ENCODE measurements at regions not wholly inside any gene's neighbourhood (a gene's known extent, or its start where the extent isn't known, plus 50 kb on each side); places are given as distances from the start of the nearest gene placed in this dataset.

DNA sequence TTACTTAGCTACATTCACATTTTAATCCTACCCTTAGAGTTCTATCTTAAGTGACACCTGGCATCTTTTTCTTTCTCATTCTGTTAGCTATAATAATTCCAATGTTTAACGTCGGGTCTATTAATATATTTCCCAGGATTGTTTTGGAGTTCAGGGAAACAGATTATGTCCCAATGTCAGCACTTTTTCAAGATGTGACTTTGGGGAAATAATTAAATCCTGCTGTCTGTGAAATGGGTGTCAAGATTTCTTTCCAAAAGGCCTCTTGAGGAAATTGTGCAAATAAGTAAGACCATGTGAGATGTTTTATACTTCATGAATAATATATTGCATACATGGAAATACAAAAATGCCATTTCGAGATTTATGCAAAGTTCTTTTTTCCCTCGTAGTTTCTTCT, 887.6 kb upstream of the SEL1L start:
- TF ChIP-seq CTCF (IDR thresholded peaks at IDR 0.05; ENCODE audit: insufficient read depth, low read length, severe bottlenecking) = no peak
- H3K36me3 ChIP-seq (ENCODE audit: control insufficient read depth, insufficient read depth, low read length) = no peaks in the 10 kb centered on the region
- no peaks in the 10 kb centered on the region for H3K27me3 ChIP-seq (ENCODE audit: control insufficient read depth, insufficient read depth, low read length)
- FAIRE-seq = no peak
- H3K4me3 ChIP-seq (ENCODE audit: low read depth, low read length) = no peak overlapping the region
- no peak for DNase-seq (ENCODE audit: low read depth)

- FAIRE-seq = no peak
These were observed 888.6 kb upstream of the SEL1L start for GRCh38 chr14:82422230-82422629.

GRCh38 chr14:82425261-82425660, 891.6 kb upstream of the SEL1L start:
- FAIRE-seq (no peak), DNase-seq (ENCODE audit: low read depth) (no peak)
- TF ChIP-seq CTCF (IDR thresholded peaks at IDR 0.05; ENCODE audit: insufficient read depth, low read length, severe bottlenecking) = no peak
- Histone ChIP-seq H3K36me3 (ENCODE audit: control insufficient read depth, insufficient read depth, low read length) (no peaks in the 10 kb centered on the region), H3K27me3 (ENCODE audit: control insufficient read depth, insufficient read depth, low read length) (no peaks in the 10 kb centered on the region), H3K4me3 (ENCODE audit: low read depth, low read length) (no peak overlapping the region)

More at GRCh38 chr14:82422230-82422629, 888.6 kb upstream of the SEL1L start:
- no peak for TF ChIP-seq CTCF (IDR thresholded peaks at IDR 0.05; ENCODE audit: insufficient read depth, low read length, severe bottlenecking)
- H3K36me3 ChIP-seq (ENCODE audit: control insufficient read depth, insufficient read depth, low read length) = no peaks in the 10 kb centered on the region
- no peak overlapping the region for H3K4me3 ChIP-seq (ENCODE audit: low read depth, low read length)
- no peaks in the 10 kb centered on the region for H3K27me3 ChIP-seq (ENCODE audit: control insufficient read depth, insufficient read depth, low read length)
- no peak for DNase-seq (ENCODE audit: low read depth)

DNA sequence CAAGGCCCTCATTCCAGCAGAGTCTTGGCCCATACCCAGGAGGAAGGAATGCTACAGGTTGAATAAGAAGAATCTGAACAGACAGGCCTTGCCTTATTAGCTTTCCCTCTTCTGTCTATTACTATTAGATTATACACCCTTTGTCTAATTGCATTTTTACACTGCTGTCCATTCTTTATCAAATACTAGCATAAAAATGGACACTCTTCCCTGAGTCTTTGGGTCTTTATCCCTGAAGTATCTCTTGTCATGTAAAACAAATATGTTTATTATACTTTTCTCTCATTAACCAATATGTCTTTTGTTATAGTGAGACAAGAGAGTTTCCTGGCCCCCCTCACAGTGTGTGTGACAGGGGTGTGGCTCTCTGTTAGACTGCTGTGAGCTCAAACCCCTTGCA, 897.4 kb upstream of the SEL1L start:
- H3K27me3 ChIP-seq (ENCODE audit: control insufficient read depth, insufficient read depth, low read length) = no peaks in the 10 kb centered on the region
- TF ChIP-seq CTCF (IDR thresholded peaks at IDR 0.05; ENCODE audit: insufficient read depth, low read length, severe bottlenecking) = no peak
- FAIRE-seq = no peak

GRCh38 chr14:82432301-82433105, 898.9 kb upstream of the SEL1L start:
- H3K4me3 ChIP-seq (ENCODE audit: low read depth, low read length) = no peak overlapping the region
- no peaks in the 10 kb centered on the region for H3K36me3 ChIP-seq (ENCODE audit: control insufficient read depth, insufficient read depth, low read length)
- DNase-seq (ENCODE audit: low read depth) (no peak), FAIRE-seq (no peak)
- no peaks in the 10 kb centered on the region for H3K27me3 ChIP-seq (ENCODE audit: control insufficient read depth, insufficient read depth, low read length)
- no peak for TF ChIP-seq CTCF (IDR thresholded peaks at IDR 0.05; ENCODE audit: insufficient read depth, low read length, severe bottlenecking)

More for the DNA sequence above, 897.4 kb upstream of the SEL1L start:
- Histone ChIP-seq H3K36me3 (ENCODE audit: control insufficient read depth, insufficient read depth, low read length) (no peaks in the 10 kb centered on the region), H3K4me3 (ENCODE audit: low read depth, low read length) (no peak overlapping the region)
- no peak for DNase-seq (ENCODE audit: low read depth)

DNA sequence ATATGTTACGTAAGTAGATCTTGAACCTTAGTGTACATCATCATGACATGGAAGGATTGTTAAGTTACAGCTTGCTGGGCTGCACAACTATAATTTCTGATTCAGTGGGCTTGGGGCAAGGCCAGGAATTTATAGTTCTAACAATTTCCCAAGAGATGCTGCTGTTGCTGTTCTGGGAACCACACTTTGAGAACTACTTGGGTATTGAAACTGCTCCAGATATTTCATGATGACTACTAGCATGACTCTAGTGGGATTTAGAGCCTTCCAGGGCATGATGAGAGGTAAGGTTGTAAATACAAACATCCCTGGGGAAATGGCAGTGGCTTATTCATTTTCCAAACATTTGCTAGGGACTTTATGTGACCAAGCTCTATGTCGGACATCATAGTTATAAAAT, 904.8 kb upstream of the SEL1L start:
- DNase-seq (ENCODE audit: low read depth) (no peak), FAIRE-seq (no peak)
- Histone ChIP-seq H3K27me3 (ENCODE audit: control insufficient read depth, insufficient read depth, low read length) (no peaks in the 10 kb centered on the region), H3K36me3 (ENCODE audit: control insufficient read depth, insufficient read depth, low read length) (no peaks in the 10 kb centered on the region), H3K4me3 (ENCODE audit: low read depth, low read length) (no peak overlapping the region)
- no peak for TF ChIP-seq CTCF (IDR thresholded peaks at IDR 0.05; ENCODE audit: insufficient read depth, low read length, severe bottlenecking)
